ENCODE measurements at regions not wholly inside any gene's neighbourhood (a gene's known extent, or its start where the extent isn't known, plus 50 kb on each side); places are given as distances from the start of the nearest gene placed in this dataset.

- H4K20me1 ChIP-seq (ENCODE audit: insufficient read depth): no peaks in the 10 kb centered on the region
- ChIA-PET RAD21 (ENCODE audit: low non-redundant PET in 1 of 2, low total read pairs in 2 of 2, uncharacterized antibody in 2 of 2, unreplicated experiment in 2 of 2) (no interaction called here), POLR2A (interaction anchor here (0.9 to 1.0 kb wide), 2 partner anchors 10 to 93 kb away, joined by 3 to 4 read pairs; no protein-coding TSS in a partner anchor), CTCF (no interaction called here)
- H3K9me3 ChIP-seq (ENCODE audit: control insufficient read depth in 1 of 2, insufficient read depth in 1 of 2, low read depth in 1 of 2, low read length in 2 of 2): no peaks in the 10 kb centered on the region
- DNase-seq (ENCODE audit: low read depth, low spot score): no peak
- no peak overlapping the region; the same call in 1 of the 2 replicates for H3K27ac ChIP-seq (ENCODE audit: low read depth, low read length)
- no peaks in the 10 kb centered on the region for H3K27me3 ChIP-seq (ENCODE audit: insufficient read depth, low read length)
- no peak overlapping the region for H3K4me2 ChIP-seq (ENCODE audit: low read length)
- H3K4me3 ChIP-seq (replicated peaks in 1 of 2; ENCODE audit: low read depth in 1 of 2, low read length in 2 of 2): no peak overlapping the region
- TF ChIP-seq, protein P1, sequence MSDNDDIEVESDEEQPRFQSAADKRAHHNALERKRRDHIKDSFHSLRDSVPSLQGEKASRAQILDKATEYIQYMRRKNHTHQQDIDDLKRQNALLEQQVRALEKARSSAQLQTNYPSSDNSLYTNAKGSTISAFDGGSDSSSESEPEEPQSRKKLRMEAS (IDR thresholded peaks at IDR 0.05): no peak
- TF ChIP-seq TCF7L2 (IDR thresholded peaks at IDR 0.05; ENCODE audit: borderline replicate concordance, extremely low read depth, insufficient read depth, insufficient read length) (no peak), SRF (IDR thresholded peaks at IDR 0.05; ENCODE audit: low read depth) (no peak), JUND (IDR thresholded peaks at IDR 0.05) (no peak)
- intact Hi-C loops (cut with micrococcal nuclease): no loop called here
- H3K4me1 ChIP-seq (ENCODE audit: control insufficient read depth in 1 of 2, insufficient read depth in 2 of 2, low read length in 2 of 2): peaks cover 41 to 73% of the 10 kb centered on the region in 2 experiments
- no TSS peak for BruUV-seq (replicated peaks)
- no peaks in the 10 kb centered on the region for H3K9me2 ChIP-seq (ENCODE audit: insufficient read depth)
- H2AFZ ChIP-seq (ENCODE audit: low read depth, low read length, poor library complexity, severe bottlenecking): no peak overlapping the region
- peaks cover 8% of the 10 kb centered on the region; the same call in 1 of the 2 replicates for H3K79me2 ChIP-seq (ENCODE audit: insufficient read depth, low read length)
- no peak for ATAC-seq
- H3K36me3 ChIP-seq (ENCODE audit: control insufficient read depth in 1 of 2, insufficient read depth in 2 of 2, low read length in 2 of 2): no peaks in the 10 kb centered on the region
- 0 out of 2 replicates have a peak overlapping the region, but pooled peaks have one; percentile 11 for H3K9ac ChIP-seq (ENCODE audit: low read length)
Observed at GRCh38 chr9:129403779-129404620, 216.9 kb downstream of the C9orf50 start.

DNA sequence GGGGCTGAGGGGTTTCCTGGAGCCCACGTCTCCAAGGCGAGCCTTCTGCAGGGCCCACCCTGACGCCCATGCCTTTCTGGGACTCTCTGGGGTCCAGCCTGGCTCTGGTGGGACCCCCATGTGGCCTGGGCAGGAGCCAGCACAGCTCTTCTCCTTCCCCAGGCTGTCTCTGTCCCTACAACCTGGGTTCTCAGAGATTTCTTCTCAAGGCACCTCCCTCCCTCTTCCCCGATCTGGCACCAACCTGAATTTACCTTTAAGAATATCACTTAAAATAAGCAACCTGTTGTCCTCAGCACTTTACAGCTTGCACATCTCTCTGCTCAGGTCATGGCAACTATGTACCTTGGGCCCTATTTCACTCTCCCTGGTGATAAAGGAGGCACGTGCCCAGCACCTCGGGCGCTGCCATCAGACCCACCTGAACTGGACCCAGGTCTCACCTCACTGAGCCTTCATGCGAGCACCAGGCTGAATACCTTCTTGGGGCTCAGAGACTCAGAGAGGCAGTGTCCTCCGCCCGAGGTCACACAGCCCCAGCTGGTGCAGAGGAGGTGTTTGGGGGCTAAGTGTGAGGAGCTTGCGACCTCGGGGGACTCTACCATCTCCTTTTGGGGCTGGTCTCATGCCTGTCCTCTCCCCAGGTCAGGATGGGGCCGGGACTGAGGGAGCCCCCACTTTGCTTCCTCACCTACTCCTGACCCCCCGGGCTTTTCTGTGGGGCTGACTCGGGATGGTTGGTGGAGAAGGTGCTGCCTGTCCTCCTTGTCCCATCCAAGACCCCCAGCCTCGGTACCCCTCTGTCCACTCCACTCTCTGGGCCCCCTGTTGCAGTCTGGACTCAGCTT, 217.7 kb downstream of the C9orf50 start:
- TF ChIP-seq ATF3 (IDR thresholded peaks at IDR 0.05) (no peak), EGR1 (IDR thresholded peaks at IDR 0.05; ENCODE audit: low read depth) (no peak), RAD21 (IDR thresholded peaks at IDR 0.05; ENCODE audit: low read depth) (no peak), CEBPB (IDR thresholded peaks at IDR 0.05; ENCODE audit: low read depth) (no peak), SIN3A (IDR thresholded peaks at IDR 0.05; ENCODE audit: low read depth) (no peak), YY1 (IDR thresholded peaks at IDR 0.05; ENCODE audit: extremely low read depth, insufficient replicate concordance, low read depth, low read length) (no peak)
- Histone ChIP-seq H2AFZ (ENCODE audit: low read depth, low read length, poor library complexity, severe bottlenecking) (no peak overlapping the region), H3K9me3 (ENCODE audit: control insufficient read depth in 1 of 2, insufficient read depth in 1 of 2, low read depth in 1 of 2, low read length in 2 of 2) (no peaks in the 10 kb centered on the region), H3K9me2 (ENCODE audit: insufficient read depth) (no peaks in the 10 kb centered on the region), H3K79me2 (ENCODE audit: insufficient read depth, low read length) (peaks cover 8% of the 10 kb centered on the region; the same call in 1 of the 2 replicates), H3K4me1 (ENCODE audit: control insufficient read depth in 1 of 2, insufficient read depth in 2 of 2, low read length in 2 of 2) (peaks cover 33 to 65% of the 10 kb centered on the region in 2 experiments), H3K4me3 (replicated peaks in 1 of 2; ENCODE audit: low read depth in 1 of 2, low read length in 2 of 2) (no peak overlapping the region), H3K4me2 (ENCODE audit: low read length) (peak overlapping the region; percentile 28; the same call in 1 of the 2 replicates), H3K36me3 (ENCODE audit: control insufficient read depth in 1 of 2, insufficient read depth in 2 of 2, low read length in 2 of 2) (no peaks in the 10 kb centered on the region), H3K27ac (ENCODE audit: low read depth, low read length) (peak overlapping the region; percentile 3; the same call in 1 of the 2 replicates), H3K9ac (ENCODE audit: low read length) (no peak overlapping the region), H3K27me3 (ENCODE audit: insufficient read depth, low read length) (no peaks in the 10 kb centered on the region), H4K20me1 (ENCODE audit: insufficient read depth) (no peaks in the 10 kb centered on the region)
- ChIA-PET RAD21 (ENCODE audit: low non-redundant PET in 1 of 2, low total read pairs in 2 of 2, uncharacterized antibody in 2 of 2, unreplicated experiment in 2 of 2) (no interaction called here), POLR2A (interaction anchor here (0.6 to 1.0 kb wide), 2 partner anchors 11 to 16 kb away, joined by 3 read pairs; no protein-coding TSS in a partner anchor), CTCF (no interaction called here)
- intact Hi-C loops (cut with micrococcal nuclease): no loop called here
- DNase-seq (ENCODE audit: low read depth, low spot score): no peak
- BruUV-seq (replicated peaks): no TSS peak
- no peak for ATAC-seq
